ENCODE measurements at regions not wholly inside any gene's neighbourhood (a gene's known extent, or its start where the extent isn't known, plus 50 kb on each side); places are given as distances from the start of the nearest gene placed in this dataset.
A peak's percentile ranks its signal among the peaks of the same experiment; 100 is the strongest.

DNA sequence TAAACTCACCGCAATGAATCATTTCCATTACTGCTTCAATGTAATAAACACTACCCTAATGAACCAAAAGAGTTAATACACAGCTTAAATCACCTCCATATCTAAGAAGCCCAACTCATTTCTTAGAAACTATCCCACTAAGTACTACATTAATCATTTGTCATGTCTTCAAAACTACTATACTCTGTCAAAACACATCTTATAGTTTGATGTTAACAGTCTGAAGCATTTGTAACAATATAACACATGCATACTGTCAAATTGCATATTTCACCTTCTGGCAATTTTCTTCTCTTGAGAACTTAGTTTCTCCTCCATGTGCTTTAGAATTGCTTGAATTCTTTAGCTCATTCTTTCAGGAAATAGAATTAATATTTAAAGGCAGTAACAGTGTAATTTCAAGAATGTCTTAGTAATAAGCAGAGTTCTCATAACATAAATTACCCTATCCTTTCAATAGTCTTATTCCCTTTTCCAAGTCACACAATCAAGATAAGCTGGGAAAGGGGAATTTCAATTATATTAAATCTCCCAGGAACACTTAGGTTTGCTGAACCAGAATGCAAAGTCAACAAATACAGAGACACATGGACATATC, 199.7 kb downstream of the ATPSCKMT start:
- H3K27ac ChIP-seq (ENCODE audit: low read length): no peak overlapping the region
- H3K36me3 ChIP-seq (ENCODE audit: control insufficient read depth, insufficient read depth, low read length): no peaks in the 10 kb centered on the region
- H3K4me1 ChIP-seq (ENCODE audit: control insufficient read depth, insufficient read depth, low read length): no peaks in the 10 kb centered on the region
- DNase-seq: no peak
- H3K9me3 ChIP-seq (ENCODE audit: control insufficient read depth, low read depth, low read length): peaks cover 6% of the 10 kb centered on the region
- no CpG with 5 or more reads among the region's 1 CpG for WGBS (ENCODE audit: insufficient coverage, low lambda C conversion rate)
- no peaks in the 10 kb centered on the region for H3K27me3 ChIP-seq (ENCODE audit: control insufficient read depth, insufficient read depth, low read length)
- no peak overlapping the region for H3K4me3 ChIP-seq (ENCODE audit: low read length)

- 100% methylated on average over 1 of the region's 7 CpGs for whole genome bisulfite sequencing (ENCODE audit: insufficient coverage, low lambda C conversion rate)
- H3K4me3 ChIP-seq (ENCODE audit: low read length): no peak overlapping the region
- no peak for DNase-seq
- no peaks in the 10 kb centered on the region for H3K27me3 ChIP-seq (ENCODE audit: control insufficient read depth, insufficient read depth, low read length)
- H3K4me1 ChIP-seq (ENCODE audit: control insufficient read depth, insufficient read depth, low read length): no peaks in the 10 kb centered on the region
- H3K36me3 ChIP-seq (ENCODE audit: control insufficient read depth, insufficient read depth, low read length): no peaks in the 10 kb centered on the region
- no peaks in the 10 kb centered on the region for H3K9me3 ChIP-seq (ENCODE audit: control insufficient read depth, low read depth, low read length)
- no peak overlapping the region for H3K27ac ChIP-seq (ENCODE audit: low read length)
These were observed 203.0 kb downstream of the ATPSCKMT start for GRCh38 chr5:10046676-10047075.

DNA sequence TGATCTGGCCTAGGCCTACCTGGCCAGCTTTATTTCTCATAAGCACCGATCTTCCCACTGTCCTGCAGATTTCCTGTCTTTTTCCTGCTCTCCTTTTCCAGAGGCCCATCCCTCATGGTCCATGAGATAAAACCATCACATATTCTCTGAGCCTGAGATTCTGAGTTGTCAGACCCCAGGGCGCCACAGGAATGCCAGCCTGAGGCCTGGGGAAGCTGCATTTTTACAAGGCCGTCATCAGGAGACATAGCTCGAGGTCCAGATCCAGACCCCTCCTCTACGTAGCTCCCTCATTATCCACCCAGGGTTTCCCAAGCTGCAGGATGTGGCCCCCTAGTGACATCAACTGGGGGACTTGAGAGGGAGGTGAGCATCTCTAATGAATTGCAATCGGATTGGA, 204.3 kb downstream of the ATPSCKMT start:
- Histone ChIP-seq H3K4me1 (ENCODE audit: control insufficient read depth, insufficient read depth, low read length) (no peaks in the 10 kb centered on the region), H3K36me3 (ENCODE audit: control insufficient read depth, insufficient read depth, low read length) (no peaks in the 10 kb centered on the region), H3K27ac (ENCODE audit: low read length) (no peak overlapping the region), H3K27me3 (ENCODE audit: control insufficient read depth, insufficient read depth, low read length) (no peaks in the 10 kb centered on the region), H3K4me3 (ENCODE audit: low read length) (no peak overlapping the region), H3K9me3 (ENCODE audit: control insufficient read depth, low read depth, low read length) (no peaks in the 10 kb centered on the region)
- no peak for DNase-seq
- WGBS (ENCODE audit: insufficient coverage, low lambda C conversion rate): no CpG with 5 or more reads among the region's 6 CpGs

DNA sequence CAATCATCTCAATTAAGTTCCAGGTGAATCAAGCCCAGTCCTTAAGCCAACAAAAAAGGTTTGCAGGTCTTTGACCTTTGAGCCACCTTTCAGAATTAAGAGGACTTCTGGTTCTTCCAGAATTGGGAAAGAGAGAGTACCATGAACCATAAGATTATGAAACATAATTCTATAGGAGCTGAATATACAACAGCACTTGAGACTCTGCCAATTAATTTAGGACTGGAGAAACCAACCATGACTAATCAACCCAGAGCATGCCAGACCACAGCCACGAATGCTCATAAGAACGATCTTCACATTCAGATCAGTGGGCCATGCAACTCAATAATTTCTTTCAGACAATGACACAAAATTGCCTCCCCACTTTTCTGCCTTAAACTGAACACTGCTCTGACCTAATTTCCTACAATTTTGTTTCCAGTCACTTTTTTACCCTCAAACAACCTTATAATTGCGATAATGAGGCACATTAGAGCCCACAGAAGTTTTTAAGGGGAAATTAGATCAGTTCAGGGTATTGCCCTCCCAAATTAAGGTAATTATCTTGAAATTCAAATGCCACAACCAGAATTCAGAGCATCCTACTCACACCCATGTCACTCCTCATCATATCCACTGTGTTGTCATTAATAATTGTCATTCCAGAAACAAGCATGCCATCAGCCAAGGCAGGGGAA, 213.4 kb downstream of the ATPSCKMT start:
- Histone ChIP-seq H3K27me3 (ENCODE audit: control insufficient read depth, insufficient read depth, low read length) (no peaks in the 10 kb centered on the region), H3K4me3 (ENCODE audit: low read length) (no peak overlapping the region), H3K9me3 (ENCODE audit: control insufficient read depth, low read depth, low read length) (no peaks in the 10 kb centered on the region), H3K27ac (ENCODE audit: low read length) (no peak overlapping the region), H3K4me1 (ENCODE audit: control insufficient read depth, insufficient read depth, low read length) (no peaks in the 10 kb centered on the region), H3K36me3 (ENCODE audit: control insufficient read depth, insufficient read depth, low read length) (no peaks in the 10 kb centered on the region)
- no peak for DNase-seq
- 100% methylated on average over 1 of the region's 3 CpGs for WGBS (ENCODE audit: insufficient coverage, low lambda C conversion rate)

DNA sequence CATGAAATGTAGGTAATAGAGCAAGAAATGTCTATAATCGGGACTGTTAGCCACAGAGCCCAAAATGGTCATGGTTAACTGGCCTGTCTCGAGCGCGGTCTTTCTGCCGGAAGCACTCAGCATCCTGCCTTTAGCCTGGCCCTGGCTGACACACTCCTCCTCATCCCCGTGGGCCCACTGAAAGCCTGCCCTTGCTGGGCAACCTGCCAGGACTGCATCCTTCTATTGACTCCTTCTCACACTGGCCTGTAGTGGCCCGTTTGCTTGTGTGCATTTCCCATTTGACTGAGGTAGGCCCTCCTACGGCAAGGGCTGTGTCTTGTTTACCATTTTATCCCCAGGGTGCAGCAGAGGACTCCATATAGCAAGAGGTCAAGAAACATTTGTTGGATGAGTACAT, 215.7 kb downstream of the ATPSCKMT start:
- H3K4me1 ChIP-seq (ENCODE audit: control insufficient read depth, insufficient read depth, low read length): no peaks in the 10 kb centered on the region
- DNase-seq: no peak
- H3K27ac ChIP-seq (ENCODE audit: low read length): no peak overlapping the region
- no peaks in the 10 kb centered on the region for H3K9me3 ChIP-seq (ENCODE audit: control insufficient read depth, low read depth, low read length)
- H3K36me3 ChIP-seq (ENCODE audit: control insufficient read depth, insufficient read depth, low read length): no peaks in the 10 kb centered on the region
- no CpG with 5 or more reads among the region's 8 CpGs for WGBS (ENCODE audit: insufficient coverage, low lambda C conversion rate)
- no peaks in the 10 kb centered on the region for H3K27me3 ChIP-seq (ENCODE audit: control insufficient read depth, insufficient read depth, low read length)
- H3K4me3 ChIP-seq (ENCODE audit: low read length): no peak overlapping the region

GRCh38 chr5:10031817-10032216, 217.9 kb downstream of the ATPSCKMT start:
- no peaks in the 10 kb centered on the region for H3K9me3 ChIP-seq (ENCODE audit: control insufficient read depth, low read depth, low read length)
- WGBS (ENCODE audit: insufficient coverage, low lambda C conversion rate): no CpG with 5 or more reads among the region's 2 CpGs
- no peaks in the 10 kb centered on the region for H3K36me3 ChIP-seq (ENCODE audit: control insufficient read depth, insufficient read depth, low read length)
- no peaks in the 10 kb centered on the region for H3K27me3 ChIP-seq (ENCODE audit: control insufficient read depth, insufficient read depth, low read length)
- no peak overlapping the region for H3K27ac ChIP-seq (ENCODE audit: low read length)
- no peak for DNase-seq
- H3K4me1 ChIP-seq (ENCODE audit: control insufficient read depth, insufficient read depth, low read length): no peaks in the 10 kb centered on the region
- H3K4me3 ChIP-seq (ENCODE audit: low read length): no peak overlapping the region

DNA sequence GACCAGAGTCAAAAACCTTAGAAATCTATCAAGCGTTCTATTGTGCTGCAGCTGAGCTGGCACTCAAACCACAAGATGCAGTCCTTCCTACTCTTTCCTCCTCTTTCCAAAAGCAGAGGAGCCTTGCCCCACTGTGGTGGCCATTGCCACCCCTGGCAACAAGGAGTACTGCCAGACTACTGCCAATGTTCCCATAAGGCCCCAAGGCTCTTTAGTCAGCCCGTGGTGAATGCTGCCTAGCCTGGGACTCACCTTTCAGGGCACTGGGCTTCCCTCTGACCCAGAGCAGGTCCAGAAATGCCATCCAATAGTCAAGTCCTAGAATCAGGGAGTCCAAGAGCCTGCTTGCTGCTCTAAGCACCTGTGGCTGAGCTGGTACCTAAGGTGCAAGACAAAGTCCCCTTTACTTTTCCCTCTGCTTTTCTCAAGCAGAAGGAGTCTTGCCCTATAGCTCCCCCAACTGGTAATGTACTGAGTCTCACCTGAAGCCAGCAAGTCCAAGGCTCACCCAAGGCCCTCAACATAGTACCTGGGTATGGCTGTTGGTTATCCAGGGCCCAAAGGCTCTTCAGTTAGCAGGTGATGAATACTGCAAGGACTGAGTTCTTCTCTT, 219.4 kb downstream of the ATPSCKMT start:
- H3K27ac ChIP-seq (ENCODE audit: low read length): no peak overlapping the region
- no peaks in the 10 kb centered on the region for H3K36me3 ChIP-seq (ENCODE audit: control insufficient read depth, insufficient read depth, low read length)
- no peaks in the 10 kb centered on the region for H3K27me3 ChIP-seq (ENCODE audit: control insufficient read depth, insufficient read depth, low read length)
- DNase-seq: peak; percentile 12 to 24
- no CpG with 5 or more reads among the region's 2 CpGs for WGBS (ENCODE audit: insufficient coverage, low lambda C conversion rate)
- H3K4me3 ChIP-seq (ENCODE audit: low read length): no peak overlapping the region
- H3K9me3 ChIP-seq (ENCODE audit: control insufficient read depth, low read depth, low read length): no peaks in the 10 kb centered on the region
- H3K4me1 ChIP-seq (ENCODE audit: control insufficient read depth, insufficient read depth, low read length): no peaks in the 10 kb centered on the region

DNA sequence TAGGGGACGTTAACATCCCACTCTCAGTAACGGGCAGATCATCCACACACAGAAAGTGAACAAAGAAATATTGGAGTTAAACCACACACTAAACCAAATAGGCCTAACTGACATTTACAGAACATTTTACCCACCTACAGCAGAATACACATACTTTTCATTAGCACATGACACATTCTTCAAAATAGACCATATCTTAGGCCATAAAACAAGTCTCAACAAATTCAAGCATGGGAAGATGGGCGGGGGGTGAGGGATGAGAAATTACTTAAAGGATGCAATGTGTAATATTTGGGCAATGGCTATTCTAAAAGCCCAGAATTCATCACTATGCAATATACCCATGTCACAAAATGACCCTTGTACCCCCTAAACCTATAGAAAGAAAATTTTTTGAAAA, 226.2 kb downstream of the ATPSCKMT start:
- Histone ChIP-seq H3K27me3 (ENCODE audit: control insufficient read depth, insufficient read depth, low read length) (no peaks in the 10 kb centered on the region), H3K27ac (ENCODE audit: low read length) (no peak overlapping the region), H3K4me3 (ENCODE audit: low read length) (no peak overlapping the region), H3K36me3 (ENCODE audit: control insufficient read depth, insufficient read depth, low read length) (no peaks in the 10 kb centered on the region), H3K9me3 (ENCODE audit: control insufficient read depth, low read depth, low read length) (no peaks in the 10 kb centered on the region), H3K4me1 (ENCODE audit: control insufficient read depth, insufficient read depth, low read length) (no peaks in the 10 kb centered on the region)
- WGBS (ENCODE audit: insufficient coverage, low lambda C conversion rate): no CpG with 5 or more reads among the region's 3 CpGs
- DNase-seq: no peak

DNA sequence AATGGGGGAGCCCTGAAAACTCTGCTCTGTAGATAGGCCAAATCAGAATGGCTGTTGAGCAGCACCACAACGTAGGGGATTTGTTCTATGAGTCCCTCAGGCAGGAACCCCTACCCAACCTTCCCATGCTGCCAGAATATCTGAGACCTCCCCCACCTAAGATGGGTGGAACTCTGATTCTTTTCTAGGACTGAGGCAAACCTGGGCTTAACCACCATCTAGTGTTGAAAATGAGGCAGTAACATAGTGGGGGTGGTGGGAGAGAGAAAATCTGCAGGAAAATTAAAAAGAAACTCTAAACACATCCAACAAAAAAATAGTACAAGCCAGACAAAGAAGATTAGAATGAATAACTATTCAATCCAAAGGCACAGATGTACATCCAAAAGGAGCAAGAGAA, 228.4 kb downstream of the ATPSCKMT start:
- Histone ChIP-seq H3K4me1 (ENCODE audit: control insufficient read depth, insufficient read depth, low read length) (no peaks in the 10 kb centered on the region), H3K4me3 (ENCODE audit: low read length) (no peak overlapping the region), H3K27ac (ENCODE audit: low read length) (no peak overlapping the region), H3K9me3 (ENCODE audit: control insufficient read depth, low read depth, low read length) (no peaks in the 10 kb centered on the region), H3K27me3 (ENCODE audit: control insufficient read depth, insufficient read depth, low read length) (no peaks in the 10 kb centered on the region), H3K36me3 (ENCODE audit: control insufficient read depth, insufficient read depth, low read length) (no peaks in the 10 kb centered on the region)
- no CpG with 5 or more reads among the region's 1 CpG for WGBS (ENCODE audit: insufficient coverage, low lambda C conversion rate)
- no peak for DNase-seq

GRCh38 chr5:10019236-10019635, 230.5 kb downstream of the ATPSCKMT start:
- Histone ChIP-seq H3K4me3 (ENCODE audit: low read length) (no peak overlapping the region), H3K27me3 (ENCODE audit: control insufficient read depth, insufficient read depth, low read length) (no peaks in the 10 kb centered on the region), H3K27ac (ENCODE audit: low read length) (no peak overlapping the region), H3K36me3 (ENCODE audit: control insufficient read depth, insufficient read depth, low read length) (no peaks in the 10 kb centered on the region), H3K4me1 (ENCODE audit: control insufficient read depth, insufficient read depth, low read length) (no peaks in the 10 kb centered on the region), H3K9me3 (ENCODE audit: control insufficient read depth, low read depth, low read length) (no peaks in the 10 kb centered on the region)
- DNase-seq: no peak
- 50% methylated on average over 2 of the region's 2 CpGs for WGBS (ENCODE audit: insufficient coverage, low lambda C conversion rate)
